Stimulated activated CD8-positive, alpha-beta memory T cell treated with anti-CD3 and anti-CD28 coated beads, Interleukin-7, amount 100 ng/mL, for 4 hours (primary cell): ENCODE measurements at regions not wholly inside any gene's neighbourhood (a gene's known extent, or its start where the extent isn't known, plus 50 kb on each side); places are given as distances from the start of the nearest gene placed in this dataset.

Source experiments
- DNase-seq, 2 donors: peaks; one replicate each; pipeline ENCODE4 v3.0.0-alpha.2; 2020; ENCODE audit warnings: low read depth in 2 of 2

DNA sequence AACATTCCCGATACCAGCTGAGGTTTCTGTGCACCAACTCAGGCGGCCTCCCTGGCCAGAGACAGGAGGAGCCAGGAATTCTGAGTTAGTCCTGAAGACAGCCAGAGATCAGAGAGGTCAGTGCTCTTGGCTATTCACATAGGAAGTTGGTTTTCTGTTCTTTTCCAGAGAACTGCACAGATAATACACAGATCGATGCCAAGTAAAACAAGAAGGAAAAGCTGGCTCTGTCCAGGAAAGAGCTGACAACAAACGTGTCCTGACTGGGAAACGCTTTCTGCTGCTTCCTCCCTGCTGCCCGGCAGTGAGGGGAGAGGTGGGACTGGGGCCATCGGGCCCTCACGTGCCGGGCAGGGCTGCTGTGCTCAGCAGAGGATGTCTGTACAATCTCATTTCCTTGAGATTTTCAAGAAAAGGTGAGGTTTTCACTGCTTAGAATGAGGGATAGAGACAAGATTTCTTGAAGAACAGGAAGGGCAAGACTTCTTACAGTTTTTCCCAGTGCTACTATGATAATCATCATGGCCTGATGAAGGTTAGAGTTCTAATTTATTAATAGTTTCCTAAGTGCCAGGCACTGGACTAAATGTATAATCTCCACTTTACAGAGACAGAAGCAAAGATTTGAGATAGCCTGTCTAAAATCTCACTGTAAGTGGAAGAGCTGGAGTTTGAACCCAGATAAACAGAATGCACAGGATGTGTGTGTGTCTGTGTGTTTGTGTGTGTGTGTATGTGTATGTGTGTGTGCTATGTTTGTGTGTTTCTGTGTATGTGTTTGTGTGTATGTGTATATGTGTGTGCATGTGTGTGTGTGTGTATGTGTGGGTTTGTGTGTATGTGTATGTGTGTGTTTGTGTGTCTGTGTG, 211.0 kb upstream of the RAB4A start:
- no peak for DNase-seq

DNA sequence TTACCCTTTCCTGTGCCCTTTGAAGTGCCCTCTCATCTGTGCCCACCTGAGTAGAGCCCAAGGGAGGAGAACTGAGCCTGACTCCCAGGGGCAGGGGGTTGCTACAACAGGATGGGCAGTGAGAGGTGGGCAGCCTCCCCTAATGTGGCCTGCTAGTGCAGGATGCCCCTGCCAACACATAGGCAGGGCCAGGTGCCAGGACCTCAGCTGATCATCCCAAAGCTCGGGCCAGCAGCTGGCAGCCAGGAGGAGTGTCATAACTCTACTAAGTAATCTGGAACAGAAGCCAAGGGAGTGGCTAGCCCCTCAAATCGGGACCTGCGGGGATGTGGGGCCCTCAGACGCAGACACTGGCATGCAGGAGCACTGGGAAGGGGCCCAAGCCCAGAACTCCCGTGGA, 208.8 kb upstream of the RAB4A start:
- DNase-seq = no peak

DNA sequence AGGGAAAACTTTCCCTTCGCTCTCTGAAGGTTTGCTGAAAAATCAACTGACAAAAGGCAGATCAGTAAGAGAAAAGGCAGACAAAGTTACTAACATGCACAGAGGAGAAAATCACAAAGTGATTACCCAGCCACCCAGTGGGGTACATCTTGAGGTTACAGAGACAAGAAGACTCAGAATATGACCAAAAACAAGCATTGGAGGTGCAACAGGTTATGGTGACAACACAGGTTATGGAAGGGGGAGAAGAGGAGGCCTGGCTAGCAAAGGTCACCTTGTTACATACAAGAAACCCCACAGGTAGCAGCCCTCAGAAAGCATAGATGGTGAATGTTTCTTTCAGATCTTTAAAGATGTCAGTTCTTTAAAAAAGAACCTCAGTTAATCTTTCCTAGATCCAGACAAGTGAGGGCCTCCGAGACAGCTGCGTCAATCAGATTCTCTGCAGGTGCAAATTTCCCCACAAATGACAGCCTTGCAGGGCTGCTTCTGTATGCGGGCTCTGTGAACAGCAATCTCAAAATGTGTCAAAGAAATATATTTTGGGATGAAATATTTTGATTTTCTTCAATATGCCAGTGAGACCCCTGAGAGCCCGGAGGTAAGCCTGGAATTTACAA, 207.6 kb upstream of the RAB4A start:
- DNase-seq = no peak

DNA sequence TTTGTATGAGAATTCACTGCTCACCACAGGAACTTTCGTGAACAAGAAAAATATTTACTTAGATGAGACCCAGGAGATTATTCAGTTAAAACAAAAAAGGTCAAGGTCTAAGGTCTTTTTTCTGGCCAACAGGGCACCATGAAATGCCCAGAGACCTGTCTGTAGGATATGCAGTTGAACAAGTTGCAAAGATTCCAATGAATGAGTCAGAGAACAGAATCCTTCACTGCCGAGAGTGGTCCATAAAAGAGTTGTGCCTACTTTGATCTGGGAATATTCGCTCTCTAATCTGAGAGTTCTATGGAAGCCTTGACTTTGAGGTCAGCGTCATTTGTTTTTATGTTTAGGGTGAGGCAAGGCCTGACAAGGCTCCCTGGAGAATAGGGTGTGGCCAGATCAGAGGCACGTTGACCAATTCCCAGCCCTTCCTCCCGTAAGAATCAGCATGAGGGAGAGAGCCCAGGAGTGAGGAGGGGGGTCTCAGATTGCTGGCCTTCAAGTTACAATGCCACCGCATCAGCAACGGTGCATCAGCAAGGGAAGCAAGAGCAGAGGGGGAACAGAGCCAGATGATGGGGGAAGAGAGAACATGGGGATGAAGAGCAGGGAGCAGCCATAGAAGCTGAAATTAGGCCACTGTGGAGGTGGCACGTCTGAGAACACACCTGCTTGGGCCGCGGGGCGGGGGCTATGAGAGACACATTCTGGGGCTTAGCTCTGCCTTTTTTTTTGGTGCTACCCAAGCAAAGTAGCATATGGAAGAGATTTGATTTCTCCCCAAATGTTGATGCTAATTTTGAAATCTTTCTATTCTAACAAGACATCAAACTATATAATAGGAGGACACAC, 206.4 kb upstream of the RAB4A start:
- DNase-seq = no peak

DNA sequence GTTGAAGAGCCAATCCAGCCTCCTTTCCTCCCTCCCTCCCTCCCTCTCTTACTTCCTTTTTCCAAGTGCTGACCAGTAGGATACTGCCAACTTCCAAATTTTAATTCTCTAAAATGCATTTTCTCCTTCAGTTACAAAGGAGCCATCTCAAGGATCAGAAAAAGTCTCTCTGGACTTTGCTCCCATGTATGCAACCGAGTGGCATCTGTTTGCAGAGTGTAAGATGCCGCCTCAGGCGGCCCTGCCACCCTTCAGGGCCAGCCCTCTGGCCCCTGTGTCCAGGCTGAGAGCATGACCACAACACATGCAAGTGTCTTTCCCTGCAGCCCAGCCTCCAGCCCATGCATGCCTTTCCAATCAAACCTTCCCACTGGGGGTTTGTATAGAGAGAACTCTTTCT, 205.3 kb upstream of the RAB4A start:
- no peak for DNase-seq

DNA sequence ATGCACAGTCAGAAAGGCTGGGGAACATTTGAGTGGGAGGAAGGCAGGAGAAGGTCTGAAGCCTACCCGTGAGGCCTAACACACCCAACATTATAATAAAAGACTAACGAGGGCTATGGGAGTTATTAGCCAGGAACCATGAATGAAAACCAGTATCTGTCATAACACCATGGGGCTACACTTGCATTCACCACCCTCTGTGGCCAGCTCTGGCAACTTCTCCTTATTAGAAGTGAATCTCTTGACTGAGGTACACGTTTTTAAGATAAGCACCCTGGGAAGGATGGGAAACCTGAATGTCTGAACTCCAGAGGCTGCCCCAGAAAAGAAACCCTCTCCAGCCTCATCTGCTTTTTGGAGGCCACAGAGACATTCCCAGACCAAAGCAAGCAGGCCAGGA, 204.3 kb upstream of the RAB4A start:
- DNase-seq = no peak

DNA sequence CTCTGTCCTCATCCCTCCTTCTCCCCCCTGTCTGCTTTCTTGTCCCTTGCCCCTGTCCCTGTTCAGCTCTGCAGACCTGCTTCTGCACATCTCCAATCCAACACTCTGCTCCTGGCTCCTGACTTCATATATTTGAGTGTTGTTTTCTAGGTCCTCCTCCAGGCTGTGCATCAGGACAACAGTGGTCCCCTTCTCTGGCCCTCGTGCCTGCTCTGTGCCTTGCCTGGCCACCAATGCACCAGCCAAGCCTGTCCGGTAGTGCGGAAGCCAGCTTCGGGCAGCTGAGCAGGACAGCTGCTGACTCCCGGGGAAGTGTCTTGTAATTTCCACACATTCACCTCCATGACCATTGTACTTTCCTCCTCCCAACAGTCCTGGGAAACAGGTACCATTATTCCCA, 203.4 kb upstream of the RAB4A start:
- no peak for DNase-seq

DNA sequence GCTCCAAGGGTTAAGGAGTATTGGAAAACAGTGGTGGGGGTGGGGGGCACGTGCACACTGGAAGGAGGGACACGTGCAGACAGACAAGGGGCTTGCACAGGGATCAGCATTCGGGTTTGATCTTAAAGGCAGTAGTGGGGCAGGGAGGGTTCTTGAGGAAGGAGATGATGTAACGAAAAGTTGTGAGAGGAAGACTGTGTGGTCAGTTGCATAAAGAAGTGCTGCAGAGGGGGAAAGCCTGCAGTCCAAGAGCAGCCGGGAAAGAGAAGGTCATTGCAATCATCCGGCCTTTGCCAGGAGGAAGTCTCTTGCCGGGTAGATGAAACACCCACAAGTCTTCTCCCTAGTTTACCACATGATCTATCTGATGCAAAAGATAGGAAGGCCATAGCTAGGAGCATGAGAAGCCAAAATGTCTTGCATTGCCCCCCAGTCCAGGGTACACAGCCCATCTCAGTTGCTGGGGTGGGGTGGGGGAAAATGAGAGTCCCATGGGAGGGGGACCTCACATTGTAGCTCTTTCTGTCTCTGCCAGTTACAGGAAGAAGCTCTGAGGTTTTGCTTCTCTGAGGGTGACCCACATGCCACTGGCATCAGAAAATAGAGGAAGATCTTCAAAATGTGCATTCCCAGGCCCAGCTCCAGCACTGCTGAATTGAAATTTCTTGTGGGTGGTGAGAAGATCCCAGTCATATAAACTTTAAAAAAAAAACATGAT, 202.5 kb upstream of the RAB4A start:
- DNase-seq = no peak

DNA sequence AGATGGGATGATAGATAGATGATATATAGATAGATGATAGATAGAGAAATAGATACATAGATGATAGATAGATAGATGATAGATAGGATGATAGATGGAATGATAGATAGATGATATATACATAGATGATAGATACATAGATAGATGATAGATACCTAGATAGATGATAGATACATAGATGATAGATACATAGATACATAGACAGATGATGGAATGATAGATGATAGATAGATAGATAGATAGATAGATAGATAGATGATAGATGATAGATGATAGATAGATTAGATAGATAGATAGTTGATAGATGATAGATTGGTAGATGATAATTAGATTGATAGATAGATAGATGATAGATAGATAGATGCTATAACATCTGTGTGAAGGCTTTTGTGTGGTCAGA, 201.7 kb upstream of the RAB4A start:
- no peak for DNase-seq

DNA sequence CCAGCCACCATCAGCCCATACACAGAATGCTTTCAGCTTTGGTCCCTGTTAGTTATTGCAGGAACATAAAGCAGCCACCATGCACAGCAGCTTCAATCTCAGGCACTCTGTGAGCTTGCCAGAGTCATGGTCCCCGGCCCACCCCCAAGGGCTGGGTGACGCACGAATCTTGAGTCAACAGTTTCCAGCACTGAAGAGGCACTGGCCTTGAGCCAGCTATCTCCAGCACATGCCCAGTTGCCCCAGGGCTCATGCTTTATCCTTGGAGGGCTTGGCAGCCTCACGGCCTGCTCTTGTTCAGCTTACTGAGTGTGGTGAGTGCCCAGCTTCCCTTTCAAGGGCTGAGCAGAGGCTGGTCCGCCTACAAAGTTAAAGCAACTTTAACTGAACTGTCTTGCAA, 200.7 kb upstream of the RAB4A start:
- no peak for DNase-seq

DNA sequence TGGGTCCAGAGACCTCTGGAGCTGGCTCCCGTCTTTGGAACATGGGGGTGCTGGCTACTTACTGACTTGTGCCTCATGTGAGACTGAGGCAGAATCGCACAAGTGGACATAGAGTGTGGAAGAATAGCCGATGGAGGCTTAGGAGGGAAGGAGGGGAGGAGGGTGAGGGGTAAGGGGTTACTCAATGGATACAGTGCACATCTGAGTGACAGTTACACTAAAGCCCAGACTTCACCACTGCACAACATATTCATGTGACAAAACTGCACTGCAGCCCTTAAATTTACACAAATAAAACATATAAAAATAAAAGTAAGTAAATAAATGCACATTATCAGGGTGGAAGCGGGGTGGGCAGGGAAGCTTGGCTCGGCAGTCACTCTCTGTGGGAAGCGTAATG, 197.7 kb upstream of the RAB4A start:
- no peak for DNase-seq

DNA sequence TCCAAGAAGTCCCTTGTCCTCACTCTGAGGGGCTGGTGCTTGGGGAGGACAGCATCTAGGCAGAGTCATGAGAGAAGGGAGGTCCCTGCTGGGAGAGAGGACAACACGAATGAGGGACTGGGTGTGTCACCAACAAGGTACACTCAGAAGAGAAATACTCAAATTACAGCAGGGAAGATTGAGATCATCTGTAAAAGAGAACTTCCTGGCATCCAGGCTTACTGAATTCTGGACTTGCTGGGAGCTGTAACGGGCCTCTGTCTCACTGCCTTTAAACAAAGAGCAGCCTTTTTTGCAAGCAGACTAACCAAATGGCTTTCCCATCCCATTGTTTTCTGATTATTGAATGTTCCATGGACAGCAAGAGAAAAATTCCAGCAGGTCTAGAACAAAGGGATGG, 195.7 kb upstream of the RAB4A start:
- no peak for DNase-seq

DNA sequence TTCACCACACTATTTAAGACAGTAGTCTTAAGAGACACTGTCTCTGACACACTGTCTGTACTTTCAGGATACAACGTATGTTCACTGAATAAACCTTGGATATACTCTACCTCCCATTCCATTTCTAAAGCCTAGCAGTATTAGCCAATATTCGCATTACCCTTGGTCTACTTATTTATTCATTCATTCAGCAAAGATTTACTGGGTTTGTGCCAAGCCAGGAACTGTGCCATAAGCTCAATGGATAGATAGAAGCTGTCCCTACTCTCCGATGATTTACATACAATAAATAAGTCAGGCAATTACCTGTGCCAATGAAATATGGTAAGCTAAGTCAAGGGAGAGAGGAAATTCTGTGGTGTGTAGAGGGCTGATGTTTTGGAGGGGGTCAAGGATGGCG, 195.2 kb upstream of the RAB4A start:
- no peak for DNase-seq

DNA sequence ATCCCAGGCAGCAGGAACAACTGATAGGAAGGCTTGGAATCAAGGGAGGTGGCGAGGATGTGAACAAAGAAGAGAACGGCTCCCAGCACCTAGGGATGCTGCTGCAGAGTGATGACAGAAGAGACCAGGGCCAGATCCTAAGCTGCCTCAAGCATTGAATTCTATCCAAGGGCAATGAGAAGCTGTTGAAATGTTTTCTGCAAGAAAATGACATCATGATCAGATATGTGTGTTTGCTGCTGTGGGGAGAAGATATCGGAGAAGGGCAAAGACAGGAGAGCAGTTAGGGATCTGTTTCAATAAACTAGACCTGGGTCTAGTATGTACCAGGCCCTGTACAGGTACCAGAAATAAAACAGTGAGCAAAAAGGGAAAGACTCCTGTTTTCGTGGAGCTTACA, 194.7 kb upstream of the RAB4A start:
- no peak for DNase-seq

DNA sequence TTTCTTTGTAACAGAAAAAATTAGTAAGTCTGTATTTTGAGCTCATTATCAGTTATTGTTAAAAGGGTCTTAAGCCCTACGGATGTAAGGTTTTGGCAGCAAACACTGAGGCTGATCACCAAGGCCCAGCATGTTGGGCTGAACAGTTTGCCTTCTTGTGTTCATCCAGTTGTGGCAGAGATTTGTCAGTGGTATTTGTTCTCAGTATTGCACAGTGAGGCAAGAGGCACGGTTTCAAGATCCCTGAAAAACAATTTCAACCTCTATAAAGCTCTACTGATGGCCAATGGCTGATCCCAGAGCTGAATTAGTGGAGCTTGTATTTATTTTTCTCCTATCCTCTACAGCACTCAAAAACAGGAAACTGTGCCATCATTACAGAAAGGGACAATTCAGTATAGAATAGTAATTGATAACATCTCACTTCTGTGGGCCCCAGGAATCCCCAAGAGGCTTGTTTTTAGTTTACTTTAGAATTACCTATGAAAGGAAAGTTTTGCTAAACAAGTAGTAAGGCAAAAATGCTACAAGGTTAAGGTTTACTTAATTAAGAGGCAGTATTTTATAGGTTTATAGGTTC, 191.8 kb upstream of the RAB4A start:
- no peak for DNase-seq

DNA sequence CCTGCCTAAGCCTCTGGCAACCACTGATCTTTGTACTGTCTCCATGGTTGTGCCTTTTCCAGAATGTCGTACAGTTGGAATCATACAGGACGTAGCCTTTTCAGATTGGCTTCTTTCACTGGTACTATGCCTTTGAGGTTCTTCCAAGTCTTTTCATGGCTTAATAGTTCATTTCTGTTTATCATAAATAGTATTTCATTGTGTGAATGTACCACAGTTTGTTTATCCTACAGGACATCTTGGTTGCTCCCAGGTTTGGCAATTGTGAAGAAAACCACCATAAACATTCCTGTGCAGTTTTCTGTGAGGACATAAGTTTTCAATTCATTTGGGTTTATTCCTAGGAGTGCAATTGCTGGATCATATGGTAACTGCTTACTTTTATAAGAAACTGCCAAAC, 190.6 kb upstream of the RAB4A start:
- DNase-seq = no peak

DNA sequence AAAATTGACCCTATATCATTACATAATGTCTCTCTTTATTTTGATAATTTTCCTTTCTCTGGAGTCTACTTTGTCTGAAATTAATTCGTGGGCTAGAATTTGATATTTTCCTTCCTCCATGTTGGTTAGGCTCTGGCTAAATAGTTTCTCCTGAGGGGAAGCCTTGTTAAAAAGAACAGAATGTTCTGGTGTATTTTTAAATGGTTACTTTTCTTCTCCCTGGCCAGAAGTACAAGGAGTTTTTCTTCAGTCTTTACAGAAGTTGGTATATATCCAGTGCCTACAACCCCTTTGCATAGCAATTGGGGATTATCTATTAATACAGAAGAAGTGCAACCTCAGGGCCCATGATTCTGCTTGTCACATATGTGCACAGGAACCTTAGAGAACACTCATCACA, 185.6 kb upstream of the RAB4A start:
- DNase-seq = no peak

DNA sequence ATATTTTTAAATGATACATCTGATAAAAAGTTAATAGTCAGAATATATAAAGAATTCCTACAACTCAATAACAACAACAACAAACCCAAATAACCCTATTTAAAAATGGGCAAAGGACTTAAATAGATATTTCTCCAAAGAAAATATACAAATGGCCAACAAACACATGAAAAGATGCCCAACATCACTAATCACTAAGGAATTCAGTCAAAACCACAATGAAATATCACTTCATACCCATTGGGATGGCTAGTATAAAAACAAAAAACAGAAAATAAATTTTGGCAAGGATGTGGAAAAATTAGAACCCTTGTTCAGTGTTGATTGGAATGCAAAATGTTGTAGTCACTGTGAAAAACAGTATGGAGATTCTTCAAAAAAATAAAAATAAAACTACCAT, 184.8 kb upstream of the RAB4A start:
- no peak for DNase-seq

DNA sequence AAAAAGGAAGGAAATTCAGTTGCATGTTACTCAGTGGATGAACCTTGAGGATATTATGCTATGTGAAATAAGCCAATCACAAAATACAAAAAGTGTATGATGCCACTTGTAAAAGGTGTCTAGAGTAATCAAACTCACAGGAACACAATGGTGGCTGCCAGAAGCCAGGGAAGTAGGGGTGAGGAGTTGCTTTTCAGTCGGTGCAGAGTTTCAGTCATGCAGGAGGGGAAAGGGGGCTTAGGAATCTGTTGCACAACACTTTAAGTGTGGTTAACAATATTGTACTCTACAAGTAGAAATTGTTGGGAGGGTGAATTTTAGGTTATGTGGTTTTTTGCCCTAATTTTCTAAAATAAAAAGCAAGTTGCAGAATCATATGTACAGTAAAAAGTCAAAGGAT, 184.2 kb upstream of the RAB4A start:
- no peak for DNase-seq

DNA sequence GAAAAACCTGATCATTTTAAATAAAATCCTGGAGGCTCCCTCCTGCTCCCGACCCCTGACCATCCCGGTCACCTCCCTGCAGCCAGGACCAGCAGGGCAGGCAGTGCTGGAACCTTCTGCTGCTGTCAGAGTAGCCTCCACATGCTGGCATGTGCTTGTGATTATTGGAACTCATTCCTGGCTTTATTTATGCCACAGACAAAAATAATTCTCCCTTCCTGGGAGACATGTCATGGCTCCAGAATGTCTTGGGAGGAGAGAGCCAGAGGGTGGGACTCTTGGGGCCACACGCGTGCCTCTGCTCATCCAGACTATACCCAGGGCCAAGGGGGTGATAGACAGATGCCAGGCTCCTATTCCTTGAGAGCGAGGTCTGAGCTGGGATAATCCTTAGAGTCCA, 183.6 kb upstream of the RAB4A start:
- no peak for DNase-seq

DNA sequence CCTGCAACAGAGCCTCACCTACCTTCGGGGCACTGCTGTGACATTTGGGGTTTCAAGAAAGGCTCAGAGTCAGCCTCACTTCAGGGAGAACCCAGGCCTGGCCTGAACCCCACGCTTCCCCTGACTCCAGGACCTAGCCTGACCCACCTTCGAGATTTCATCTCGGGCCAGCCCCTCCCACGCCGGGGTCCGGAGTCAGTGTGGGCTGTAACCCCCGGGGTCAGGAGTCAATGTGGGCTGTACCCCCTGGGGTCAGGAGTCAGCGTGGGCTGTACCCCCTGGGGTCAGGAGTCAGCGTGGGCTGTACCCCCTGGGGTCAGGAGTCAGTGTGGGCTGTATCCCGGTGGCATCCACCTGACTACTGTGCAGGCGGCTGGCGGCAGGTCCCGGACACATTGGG, 183.0 kb upstream of the RAB4A start:
- DNase-seq = no peak

DNA sequence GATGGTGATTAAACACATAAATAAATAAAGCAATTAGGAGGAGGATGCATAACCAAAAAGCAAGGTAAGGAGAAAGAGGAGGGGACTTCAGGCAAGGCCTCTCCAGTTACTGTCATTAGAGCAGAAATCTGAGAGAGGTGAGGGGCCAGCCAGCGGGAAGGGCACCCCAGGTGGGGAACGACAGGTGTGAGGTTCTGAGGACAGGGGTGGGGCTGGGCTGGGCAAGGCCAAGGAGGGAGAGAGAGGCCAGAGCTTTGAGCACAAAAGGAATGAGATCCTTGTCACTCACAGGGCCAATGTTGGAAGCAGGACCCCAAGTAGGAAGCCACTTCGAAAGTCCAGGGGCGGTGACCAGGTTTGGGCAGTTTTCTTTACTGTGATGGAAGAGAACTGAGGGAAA, 182.2 kb upstream of the RAB4A start:
- DNase-seq = no peak
